ENCODE measurements at regions not wholly inside any gene's neighbourhood (a gene's known extent, or its start where the extent isn't known, plus 50 kb on each side); places are given as distances from the start of the nearest gene placed in this dataset.

DNA sequence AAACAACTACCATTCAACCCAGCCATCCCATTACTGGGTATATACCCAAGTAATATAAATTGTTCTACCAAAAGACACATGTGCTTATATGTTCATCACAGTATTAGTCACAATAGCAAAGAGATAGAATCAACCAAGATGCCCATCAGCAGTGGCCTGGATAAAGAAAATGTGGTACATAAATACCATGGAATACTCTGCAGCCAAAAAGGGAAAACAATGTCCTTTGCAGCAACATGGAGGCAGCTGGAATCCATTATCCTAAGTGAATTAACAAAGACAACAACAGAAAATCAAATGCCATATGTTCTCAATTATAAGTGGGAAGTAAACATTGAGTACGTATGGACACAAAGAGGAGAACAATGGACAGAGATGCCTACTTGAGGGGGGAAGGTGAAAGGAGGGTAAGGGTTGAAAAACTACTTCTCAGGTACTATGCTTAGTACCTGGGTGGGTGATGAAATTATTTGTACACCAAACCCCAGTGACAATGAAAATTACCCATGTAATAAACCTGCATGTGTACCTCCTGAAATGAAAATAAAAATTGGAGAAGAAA is 632.1 kb upstream of the AADAT start:
- intact Hi-C loops (cut with micrococcal nuclease): no loop called here
- Mint-ChIP-seq H3K9me3 (peaks cover 4 to 5% of the 10 kb centered on the region in 2 donors), H3K4me1 (no peaks in the 10 kb centered on the region), H3K36me3 (no peaks in the 10 kb centered on the region), H3K27ac (no peak overlapping the region), H3K4me3 (no peak overlapping the region), H3K27me3 (ENCODE audit: low read depth in 2 of 2) (no peaks in the 10 kb centered on the region)
- no peaks in the 10 kb centered on the region for H3K27me3 ChIP-seq (ENCODE audit: control insufficient read depth, insufficient read depth, low read length)
- TF ChIP-seq CTCF (IDR thresholded peaks at IDR 0.05): no peak
- no peak overlapping the region for H3K27ac ChIP-seq (ENCODE audit: low read length)
- 83% methylated on average over 1 of the region's 1 CpG for WGBS (ENCODE audit: insufficient coverage)
- no peaks in the 10 kb centered on the region for H3K36me3 ChIP-seq (ENCODE audit: control insufficient read depth, insufficient read depth, low read length)
- H3K4me1 ChIP-seq (ENCODE audit: control insufficient read depth, insufficient read depth, low read length): no peaks in the 10 kb centered on the region
- DNase-seq: no peak
- no peak overlapping the region for H3K4me3 ChIP-seq (ENCODE audit: low read length)
- H3K9me3 ChIP-seq (ENCODE audit: control insufficient read depth, insufficient read depth, low read length): no peaks in the 10 kb centered on the region
- no peak for ATAC-seq

- Histone ChIP-seq H3K4me3 (ENCODE audit: low read length) (no peak overlapping the region), H3K36me3 (ENCODE audit: control insufficient read depth, insufficient read depth, low read length) (no peaks in the 10 kb centered on the region), H3K9me3 (ENCODE audit: control insufficient read depth, insufficient read depth, low read length) (no peaks in the 10 kb centered on the region), H3K4me1 (ENCODE audit: control insufficient read depth, insufficient read depth, low read length) (no peaks in the 10 kb centered on the region), H3K27me3 (ENCODE audit: control insufficient read depth, insufficient read depth, low read length) (no peaks in the 10 kb centered on the region), H3K27ac (ENCODE audit: low read length) (no peak overlapping the region)
- intact Hi-C loops (cut with micrococcal nuclease): no loop called here
- Mint-ChIP-seq H3K4me3 (no peak overlapping the region), H3K27me3 (ENCODE audit: low read depth in 2 of 2) (no peaks in the 10 kb centered on the region), H3K27ac (no peak overlapping the region), H3K4me1 (no peaks in the 10 kb centered on the region), H3K36me3 (no peaks in the 10 kb centered on the region), H3K9me3 (peaks cover 3 to 5% of the 10 kb centered on the region in 2 donors)
- WGBS (ENCODE audit: insufficient coverage): 100% methylated on average over 1 of the region's 1 CpG
- ATAC-seq (no peak), DNase-seq (no peak)
- no peak for TF ChIP-seq CTCF (IDR thresholded peaks at IDR 0.05)
These were observed 627.1 kb upstream of the AADAT start for GRCh38 chr4:170716868-170717267.

GRCh38 chr4:170705907-170706306 is 616.2 kb upstream of the AADAT start:
- no peaks in the 10 kb centered on the region for H3K4me1 ChIP-seq (ENCODE audit: control insufficient read depth, insufficient read depth, low read length)
- H3K36me3 ChIP-seq (ENCODE audit: control insufficient read depth, insufficient read depth, low read length): no peaks in the 10 kb centered on the region
- Mint-ChIP-seq H3K36me3 (no peaks in the 10 kb centered on the region), H3K4me3 (no peak overlapping the region), H3K27ac (no peak overlapping the region), H3K27me3 (ENCODE audit: low read depth in 2 of 2) (no peaks in the 10 kb centered on the region), H3K4me1 (no peaks in the 10 kb centered on the region), H3K9me3 (peaks cover 14 to 16% of the 10 kb centered on the region in 2 donors)
- DNase-seq (no peak), ATAC-seq (no peak)
- intact Hi-C loops (cut with micrococcal nuclease): no loop called here
- H3K27ac ChIP-seq (ENCODE audit: low read length): no peak overlapping the region
- H3K27me3 ChIP-seq (ENCODE audit: control insufficient read depth, insufficient read depth, low read length): no peaks in the 10 kb centered on the region
- no peak overlapping the region for H3K4me3 ChIP-seq (ENCODE audit: low read length)
- 92% methylated on average over 1 of the region's 3 CpGs for WGBS (ENCODE audit: insufficient coverage)
- no peak for TF ChIP-seq CTCF (IDR thresholded peaks at IDR 0.05)
- H3K9me3 ChIP-seq (ENCODE audit: control insufficient read depth, insufficient read depth, low read length): no peaks in the 10 kb centered on the region

GRCh38 chr4:170700064-170700463 is 610.3 kb upstream of the AADAT start:
- no peak overlapping the region for H3K4me3 ChIP-seq (ENCODE audit: low read length)
- H3K9me3 Mint-ChIP-seq: peaks cover 11 to 14% of the 10 kb centered on the region in 2 donors

More at GRCh38 chr4:170700064-170700463, 610.3 kb upstream of the AADAT start:
- H3K4me3 Mint-ChIP-seq: no peak overlapping the region
- no peaks in the 10 kb centered on the region for H3K9me3 ChIP-seq (ENCODE audit: control insufficient read depth, insufficient read depth, low read length)
- H3K4me1 Mint-ChIP-seq: no peaks in the 10 kb centered on the region
- no peak for TF ChIP-seq CTCF (IDR thresholded peaks at IDR 0.05)
- H3K27me3 Mint-ChIP-seq (ENCODE audit: low read depth in 2 of 2): no peaks in the 10 kb centered on the region
- ATAC-seq (no peak), DNase-seq (no peak)
- H3K27ac Mint-ChIP-seq: no peak overlapping the region
- H3K4me1 ChIP-seq (ENCODE audit: control insufficient read depth, insufficient read depth, low read length): no peaks in the 10 kb centered on the region
- 85% methylated on average over 1 of the region's 5 CpGs for WGBS (ENCODE audit: insufficient coverage)
- H3K36me3 Mint-ChIP-seq: no peaks in the 10 kb centered on the region
- H3K36me3 ChIP-seq (ENCODE audit: control insufficient read depth, insufficient read depth, low read length): no peaks in the 10 kb centered on the region
- H3K27me3 ChIP-seq (ENCODE audit: control insufficient read depth, insufficient read depth, low read length): no peaks in the 10 kb centered on the region
- intact Hi-C loops (cut with micrococcal nuclease): no loop called here
- no peak overlapping the region for H3K27ac ChIP-seq (ENCODE audit: low read length)
